SK-N-SH (cell line): ENCODE measurements at regions not wholly inside any gene's neighbourhood (a gene's known extent, or its start where the extent isn't known, plus 50 kb on each side); places are given as distances from the start of the nearest gene placed in this dataset.

Source experiments
- CTCF ChIP-seq: fragments of 200-600 bp; sonication (generic); IDR thresholded peaks from 2 replicates; pipeline ENCODE4 v1.6.1; 2017; ENCODE audit warnings: antibody characterized with exemption, mild to moderate bottlenecking, moderate library complexity
- EP300 ChIP-seq, 2 experiments: IDR thresholded peaks; 2 replicates each; pipeline versions ENCODE4 v1.4.0 to v1.6.1; 2012; ENCODE audit warnings: borderline replicate concordance in 1 of 2, low read depth in 1 of 2, low read length in 1 of 2
- EZH2phosphoT487 ChIP-seq: fragments of 200-600 bp; sonication (generic); IDR thresholded peaks from 2 replicates; pipeline ENCODE4 v1.6.1; 2017; ENCODE audit warnings: low read depth, mixed run types, mild to moderate bottlenecking, antibody characterized with exemption, moderate library complexity, borderline replicate concordance
- GABPA ChIP-seq: IDR thresholded peaks from 2 replicates; pipeline ENCODE4 v1.4.0; 2012; ENCODE audit warnings: low read depth, mild to moderate bottlenecking
- JUND ChIP-seq: IDR thresholded peaks from 2 replicates; pipeline ENCODE4 v1.4.0; 2012
- MXI1 ChIP-seq: IDR thresholded peaks from 2 replicates; pipeline ENCODE4 v1.6.1; 2012; ENCODE audit warnings: mild to moderate bottlenecking, low read depth, low read length, improper control_type of control experiment
- NFIC ChIP-seq: IDR thresholded peaks from 2 replicates; pipeline ENCODE4 v1.4.0; 2012; ENCODE audit warnings: borderline replicate concordance
- NRF1 ChIP-seq: IDR thresholded peaks from 2 replicates; pipeline ENCODE4 v1.6.1; 2012; ENCODE audit warnings: low read depth, mild to moderate bottlenecking, low read length
- SMC3 ChIP-seq: IDR thresholded peaks from 2 replicates; pipeline ENCODE4 v1.6.1; 2012; ENCODE audit warnings: low read depth, low read length, improper control_type of control experiment
- TF ChIP-seq, protein P1 (sequence below): IDR thresholded peaks from 2 replicates; pipeline ENCODE4 v1.6.1; 2012; ENCODE audit warnings: mild to moderate bottlenecking, low read depth, low read length, moderate library complexity
- TF ChIP-seq, protein P2 (sequence below): IDR thresholded peaks from 2 replicates; pipeline ENCODE4 v1.4.0; 2012; ENCODE audit warnings: low read depth, borderline replicate concordance

DNA sequence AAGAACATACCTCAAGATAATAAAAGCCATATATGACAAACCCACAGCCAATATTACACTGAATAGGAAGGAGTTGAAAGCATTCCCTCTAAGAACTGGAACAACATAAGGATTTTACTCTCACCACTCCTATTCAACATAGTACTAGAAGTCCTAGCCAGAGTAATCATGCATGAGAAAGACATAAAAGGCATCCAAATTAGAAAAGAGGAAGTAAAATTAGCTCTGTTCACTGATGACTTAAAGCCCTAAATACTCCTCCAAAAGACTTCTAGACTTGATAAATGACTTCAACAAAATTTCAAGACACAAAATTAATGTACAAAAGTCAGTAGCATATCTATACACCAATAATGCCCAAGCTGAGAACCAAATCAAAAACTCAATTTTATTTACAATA, 235.7 kb downstream of the NKX6-1 start:
- TF ChIP-seq SMC3 (no peak), CTCF (no peak), NFIC (no peak), EP300 (IDR thresholded peaks at IDR 0.05; ENCODE audit: borderline replicate concordance in 1 of 2, low read depth in 1 of 2, low read length in 1 of 2) (no peak), MXI1 (no peak), NRF1 (no peak), JUND (no peak), EZH2phosphoT487 (no peak), GABPA (no peak)
- TF ChIP-seq, protein P1, sequence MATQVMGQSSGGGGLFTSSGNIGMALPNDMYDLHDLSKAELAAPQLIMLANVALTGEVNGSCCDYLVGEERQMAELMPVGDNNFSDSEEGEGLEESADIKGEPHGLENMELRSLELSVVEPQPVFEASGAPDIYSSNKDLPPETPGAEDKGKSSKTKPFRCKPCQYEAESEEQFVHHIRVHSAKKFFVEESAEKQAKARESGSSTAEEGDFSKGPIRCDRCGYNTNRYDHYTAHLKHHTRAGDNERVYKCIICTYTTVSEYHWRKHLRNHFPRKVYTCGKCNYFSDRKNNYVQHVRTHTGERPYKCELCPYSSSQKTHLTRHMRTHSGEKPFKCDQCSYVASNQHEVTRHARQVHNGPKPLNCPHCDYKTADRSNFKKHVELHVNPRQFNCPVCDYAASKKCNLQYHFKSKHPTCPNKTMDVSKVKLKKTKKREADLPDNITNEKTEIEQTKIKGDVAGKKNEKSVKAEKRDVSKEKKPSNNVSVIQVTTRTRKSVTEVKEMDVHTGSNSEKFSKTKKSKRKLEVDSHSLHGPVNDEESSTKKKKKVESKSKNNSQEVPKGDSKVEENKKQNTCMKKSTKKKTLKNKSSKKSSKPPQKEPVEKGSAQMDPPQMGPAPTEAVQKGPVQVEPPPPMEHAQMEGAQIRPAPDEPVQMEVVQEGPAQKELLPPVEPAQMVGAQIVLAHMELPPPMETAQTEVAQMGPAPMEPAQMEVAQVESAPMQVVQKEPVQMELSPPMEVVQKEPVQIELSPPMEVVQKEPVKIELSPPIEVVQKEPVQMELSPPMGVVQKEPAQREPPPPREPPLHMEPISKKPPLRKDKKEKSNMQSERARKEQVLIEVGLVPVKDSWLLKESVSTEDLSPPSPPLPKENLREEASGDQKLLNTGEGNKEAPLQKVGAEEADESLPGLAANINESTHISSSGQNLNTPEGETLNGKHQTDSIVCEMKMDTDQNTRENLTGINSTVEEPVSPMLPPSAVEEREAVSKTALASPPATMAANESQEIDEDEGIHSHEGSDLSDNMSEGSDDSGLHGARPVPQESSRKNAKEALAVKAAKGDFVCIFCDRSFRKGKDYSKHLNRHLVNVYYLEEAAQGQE = no peak
- TF ChIP-seq, protein P2, sequence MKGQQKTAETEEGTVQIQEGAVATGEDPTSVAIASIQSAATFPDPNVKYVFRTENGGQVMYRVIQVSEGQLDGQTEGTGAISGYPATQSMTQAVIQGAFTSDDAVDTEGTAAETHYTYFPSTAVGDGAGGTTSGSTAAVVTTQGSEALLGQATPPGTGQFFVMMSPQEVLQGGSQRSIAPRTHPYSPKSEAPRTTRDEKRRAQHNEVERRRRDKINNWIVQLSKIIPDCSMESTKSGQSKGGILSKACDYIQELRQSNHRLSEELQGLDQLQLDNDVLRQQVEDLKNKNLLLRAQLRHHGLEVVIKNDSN = no peak
